IMR-90 (cell line): ENCODE measurements at regions not wholly inside any gene's neighbourhood (a gene's known extent, or its start where the extent isn't known, plus 50 kb on each side); places are given as distances from the start of the nearest gene placed in this dataset.

Experiments
- ATAC-seq: fragments of 200-7000 bp; cut with Tn5 transposase; 2 replicates; pipeline ENCODE4 v1.9.1; 2020; ENCODE audit warnings: low read depth, mild to moderate bottlenecking, moderate library complexity
- BruUV-seq: library from RNA; stranded (reverse); fragments of 400-500 nt; replicated peaks from 2 replicates; lab custom pipeline; 2021; lab: Mats Ljungman, UMichigan
- CTCF ChIA-PET: fragments of 300-600 bp; formaldehyde crosslinking; extraction: SDS; loops from one replicate; lab custom pipeline; 2021; ENCODE audit warnings: antibody characterized with exemption; lab: Yijun Ruan, JAX
- POLR2A ChIA-PET: fragments of 300-600 bp; sonication (Branson Sonifier 250); formaldehyde crosslinking; loops from one replicate; lab custom pipeline; 2022; ENCODE audit warnings: antibody characterized with exemption; ENCODE audit not compliant: unreplicated experiment; lab: Charles Lee
- DNase-seq: peaks from one replicate; pipeline ENCODE4 v3.0.0; 2013
- H2AFZ ChIP-seq: replicated peaks from 2 replicates; pipeline ENCODE3; 2013; ENCODE audit warnings: low read length, mild to moderate bottlenecking; ENCODE audit not compliant: poor library complexity
- H2AK5ac ChIP-seq: 2 replicates; pipeline ENCODE4 v1.6.1; 2013; ENCODE audit warnings: low read depth, low read length, inconsistent platforms
- H2AK9ac ChIP-seq: replicated peaks from 2 replicates; pipeline ENCODE3; 2013; ENCODE audit warnings: mild to moderate bottlenecking, low read depth, low read length, moderate library complexity; ENCODE audit not compliant: poor library complexity
- H2BK120ac ChIP-seq: 2 replicates; pipeline ENCODE4 v1.6.1; 2013; ENCODE audit warnings: low read depth, low read length, inconsistent platforms
- H2BK15ac ChIP-seq: 3 replicates; pipeline ENCODE4 v1.6.1; 2013; ENCODE audit warnings: low read depth, low read length, inconsistent platforms
- H2BK20ac ChIP-seq: 2 replicates; pipeline ENCODE4 v1.6.1; 2013; ENCODE audit warnings: low read depth, mild to moderate bottlenecking, inconsistent platforms, low read length, moderate library complexity
- H2BK5ac ChIP-seq: 2 replicates; pipeline ENCODE4 v1.6.1; 2013; ENCODE audit warnings: mild to moderate bottlenecking, low read depth, low read length, inconsistent platforms; ENCODE audit not compliant: poor library complexity, severe bottlenecking
- H3K14ac ChIP-seq: replicated peaks from 2 replicates; pipeline ENCODE4 v1.6.1; 2013; ENCODE audit warnings: low read depth, low read length, inconsistent platforms
- H3K18ac ChIP-seq: 2 replicates; pipeline ENCODE4 v1.6.1; 2013; ENCODE audit warnings: low read depth, low read length, control low read depth
- H3K23ac ChIP-seq: 2 replicates; pipeline ENCODE4 v1.6.1; 2013; ENCODE audit warnings: low read depth, low read length, inconsistent platforms
- H3K27ac ChIP-seq: 2 replicates; pipeline ENCODE4 v1.5.1; 2013; ENCODE audit warnings: mild to moderate bottlenecking, control low read depth, low read length; ENCODE audit not compliant: insufficient read depth
- H3K27me3 ChIP-seq: 2 replicates; pipeline ENCODE4 v1.6.1; 2013; ENCODE audit warnings: low read length; ENCODE audit not compliant: control insufficient read depth, insufficient read depth
- H3K36me3 ChIP-seq: 2 replicates; pipeline ENCODE4 v1.6.1; 2013; ENCODE audit warnings: low read length, mixed read lengths; ENCODE audit not compliant: control insufficient read depth, insufficient read depth
- H3K4ac ChIP-seq: 2 replicates; pipeline ENCODE4 v1.6.1; 2013; ENCODE audit warnings: low read depth, low read length, inconsistent platforms
- H3K4me1 ChIP-seq: 2 replicates; pipeline ENCODE4 v1.6.1; 2013; ENCODE audit warnings: low read length, mixed read lengths; ENCODE audit not compliant: control insufficient read depth, insufficient read depth
- H3K4me2 ChIP-seq: 2 replicates; pipeline ENCODE4 v1.6.1; 2013; ENCODE audit warnings: low read depth, mild to moderate bottlenecking, control low read depth, low read length, moderate library complexity
- H3K4me3 ChIP-seq: 2 replicates; pipeline ENCODE4 v1.5.1; 2013; ENCODE audit warnings: low read depth, mild to moderate bottlenecking, control low read depth, low read length, moderate library complexity; ENCODE audit not compliant: insufficient read depth
- H3K56ac ChIP-seq: 2 replicates; pipeline ENCODE4 v1.6.1; 2013; ENCODE audit warnings: low read length, inconsistent platforms; ENCODE audit not compliant: insufficient read depth; ENCODE audit errors: extremely low read depth
- H3K79me1 ChIP-seq, 2 experiments: 2 replicates each; pipeline ENCODE4 v1.6.1; 2013; ENCODE audit warnings: low read length in 2 of 2, inconsistent platforms in 1 of 2, low read depth in 1 of 2
- H3K9ac ChIP-seq: 2 replicates; pipeline ENCODE4 v1.6.1; 2013; ENCODE audit warnings: low read depth, low read length, control low read depth
- H3K9me1 ChIP-seq: 2 replicates; pipeline ENCODE4 v1.6.1; 2013; ENCODE audit warnings: low read length, inconsistent platforms; ENCODE audit not compliant: insufficient read depth
- H3K9me3 ChIP-seq: 2 replicates; pipeline ENCODE4 v1.6.1; 2013; ENCODE audit warnings: low read length; ENCODE audit not compliant: control insufficient read depth, insufficient read depth
- H4K20me1 ChIP-seq: 2 replicates; pipeline ENCODE4 v1.6.1; 2013; ENCODE audit warnings: low read length, inconsistent platforms; ENCODE audit not compliant: insufficient read depth
- H4K5ac ChIP-seq: 2 replicates; pipeline ENCODE4 v1.6.1; 2013; ENCODE audit warnings: mild to moderate bottlenecking, low read depth, low read length, control low read depth
- H4K8ac ChIP-seq, 2 experiments: 2 replicates each; pipeline ENCODE4 v1.6.1; 2013; ENCODE audit warnings: low read depth in 2 of 2, low read length in 2 of 2, control low read depth in 1 of 2, inconsistent platforms in 1 of 2
- H4K91ac ChIP-seq: 2 replicates; pipeline ENCODE4 v1.6.1; 2013; ENCODE audit warnings: low read depth, low read length, inconsistent platforms; ENCODE audit not compliant: insufficient read depth
- ELK1 ChIP-seq: fragments of 150-350 bp; IDR thresholded peaks from 2 replicates; pipeline ENCODE4 v1.6.1; 2016; ENCODE audit warnings: low read depth, mild to moderate bottlenecking, low read length, moderate library complexity, borderline replicate concordance
- WGBS, 2 experiments: methylation state at CpG; one replicate each; pipeline versions ENCODE4 v1.1.5 to v1.1.7; 2013; ENCODE audit warnings: missing lambda C conversion rate in 2 of 2; ENCODE audit not compliant: insufficient read length in 1 of 2; ENCODE audit errors: extremely low coverage in 2 of 2; 5-methylcytosine and 5-hydroxymethylcytosine counted together
- dilution Hi-C: fragments of 300-500 bp; cut with HindIII; formaldehyde crosslinking; loops from one replicate; pipeline ENCODE4 v1.14.3; 2018; ENCODE audit warnings: low sequenced_read_pairs; ENCODE audit not compliant: unreplicated experiment
- in situ Hi-C: fragments of 300-500 bp; cut with MboI; formaldehyde crosslinking; loops from 3 replicates; pipeline ENCODE4 v1.14.3; 2019; ENCODE audit warnings: low sequenced_read_pairs, inconsistent platforms, mixed read lengths
- intact Hi-C: fragments of 100-400 bp; cut with micrococcal nuclease; formaldehyde crosslinking; loops from 2 replicates; pipeline ENCODE4 v1.10.0; 2022

GRCh38 chr2:7800031-7800430, 881.8 kb upstream of the ID2 start:
- no peak overlapping the region for H2BK15ac ChIP-seq
- no TSS peak for BruUV-seq
- in situ Hi-C loops (no loop called here), intact Hi-C loops (no loop called here), dilution Hi-C loops (no loop called here)
- no peak overlapping the region for H3K23ac ChIP-seq
- H4K20me1 ChIP-seq: no peaks in the 10 kb centered on the region
- no peak overlapping the region for H4K5ac ChIP-seq
- no peak overlapping the region for H2AK5ac ChIP-seq
- no peak overlapping the region for H3K56ac ChIP-seq
- H3K14ac ChIP-seq: no peak overlapping the region
- H2BK120ac ChIP-seq: no peak overlapping the region
- no peak overlapping the region for H2AFZ ChIP-seq
- WGBS, 2 experiments: no CpG with 5 or more reads among the region's 2 CpGs
- no peak overlapping the region for H3K18ac ChIP-seq
- no peaks in the 10 kb centered on the region for H3K27me3 ChIP-seq
- H3K9me1 ChIP-seq: no peaks in the 10 kb centered on the region
- DNase-seq (no peak), ATAC-seq (no peak)
- H2BK20ac ChIP-seq: no peak overlapping the region
- no peak overlapping the region for H2BK5ac ChIP-seq
- no peak overlapping the region for H2AK9ac ChIP-seq
- H4K8ac ChIP-seq: no peak overlapping the region
- TF ChIP-seq ELK1: no peak
- H4K91ac ChIP-seq: no peak overlapping the region
- no peak overlapping the region for H3K9ac ChIP-seq
- ChIA-PET CTCF (no interaction called here), POLR2A (no interaction called here)
- H3K4me2 ChIP-seq: no peak overlapping the region
- no peaks in the 10 kb centered on the region for H3K4me1 ChIP-seq
- no peaks in the 10 kb centered on the region for H3K79me1 ChIP-seq
- H3K4me3 ChIP-seq: no peak overlapping the region
- no peaks in the 10 kb centered on the region for H3K36me3 ChIP-seq
- H3K27ac ChIP-seq: no peak overlapping the region
- no peak overlapping the region for H3K4ac ChIP-seq
- peaks cover 5% of the 10 kb centered on the region for H3K9me3 ChIP-seq
